ENCODE measurements at regions not wholly inside any gene's neighbourhood (a gene's known extent, or its start where the extent isn't known, plus 50 kb on each side); places are given as distances from the start of the nearest gene placed in this dataset.

GRCh38 chr5:28448791-28449190 is 1410.4 kb upstream of the CDH9 start:
- peaks cover 25% of the 10 kb centered on the region for H3K9me3 Mint-ChIP-seq
- no peaks in the 10 kb centered on the region for H3K4me1 Mint-ChIP-seq
- H3K36me3 Mint-ChIP-seq (ENCODE audit: low read depth), result no peaks in the 10 kb centered on the region
- no peak for TF ChIP-seq CTCF (IDR thresholded peaks at IDR 0.05; ENCODE audit: unreplicated experiment in 3 of 3)
- no peak overlapping the region for H3K4me3 Mint-ChIP-seq
- H3K27me3 Mint-ChIP-seq (ENCODE audit: low read depth), result no peaks in the 10 kb centered on the region
- H3K27ac Mint-ChIP-seq, result no peak overlapping the region

- Mint-ChIP-seq H3K36me3 (ENCODE audit: low read depth) (no peaks in the 10 kb centered on the region), H3K4me3 (no peak overlapping the region), H3K27me3 (ENCODE audit: low read depth) (no peaks in the 10 kb centered on the region), H3K4me1 (no peaks in the 10 kb centered on the region), H3K9me3 (peaks cover 7% of the 10 kb centered on the region), H3K27ac (no peak overlapping the region)
- no peak for TF ChIP-seq CTCF (IDR thresholded peaks at IDR 0.05; ENCODE audit: unreplicated experiment in 3 of 3)
Measured at GRCh38 chr5:28430565-28431178, 1392.3 kb upstream of the CDH9 start.

GRCh38 chr5:28421141-28421540 is 1382.8 kb upstream of the CDH9 start:
- H3K4me3 Mint-ChIP-seq, result no peak overlapping the region
- TF ChIP-seq CTCF (IDR thresholded peaks at IDR 0.05; ENCODE audit: unreplicated experiment in 3 of 3), result no peak

GRCh38 chr5:28415791-28416443 is 1377.5 kb upstream of the CDH9 start:
- H3K4me1 Mint-ChIP-seq, result no peaks in the 10 kb centered on the region
- TF ChIP-seq CTCF (IDR thresholded peaks at IDR 0.05; ENCODE audit: unreplicated experiment in 3 of 3), result no peak
- no peak overlapping the region for H3K27ac Mint-ChIP-seq
- H3K9me3 Mint-ChIP-seq, result peaks cover 12% of the 10 kb centered on the region
- H3K27me3 Mint-ChIP-seq (ENCODE audit: low read depth), result no peaks in the 10 kb centered on the region
- no peaks in the 10 kb centered on the region for H3K36me3 Mint-ChIP-seq (ENCODE audit: low read depth)
- H3K4me3 Mint-ChIP-seq, result no peak overlapping the region

More at GRCh38 chr5:28421141-28421540, 1382.8 kb upstream of the CDH9 start:
- no peak overlapping the region for H3K27ac Mint-ChIP-seq
- H3K27me3 Mint-ChIP-seq (ENCODE audit: low read depth), result no peaks in the 10 kb centered on the region
- peaks cover 9% of the 10 kb centered on the region for H3K9me3 Mint-ChIP-seq
- no peaks in the 10 kb centered on the region for H3K36me3 Mint-ChIP-seq (ENCODE audit: low read depth)
- no peaks in the 10 kb centered on the region for H3K4me1 Mint-ChIP-seq

GRCh38 chr5:28414619-28415018 is 1376.2 kb upstream of the CDH9 start:
- Mint-ChIP-seq H3K36me3 (ENCODE audit: low read depth) (no peaks in the 10 kb centered on the region), H3K4me1 (no peaks in the 10 kb centered on the region), H3K27ac (no peak overlapping the region), H3K9me3 (peaks cover 12% of the 10 kb centered on the region), H3K27me3 (ENCODE audit: low read depth) (no peaks in the 10 kb centered on the region), H3K4me3 (no peak overlapping the region)
- TF ChIP-seq CTCF (IDR thresholded peaks at IDR 0.05; ENCODE audit: unreplicated experiment in 3 of 3), result no peak

GRCh38 chr5:28408651-28409050 is 1370.3 kb upstream of the CDH9 start:
- H3K4me1 Mint-ChIP-seq, result no peaks in the 10 kb centered on the region
- no peaks in the 10 kb centered on the region for H3K36me3 Mint-ChIP-seq (ENCODE audit: low read depth)
- TF ChIP-seq CTCF (IDR thresholded peaks at IDR 0.05; ENCODE audit: unreplicated experiment in 3 of 3), result no peak
- H3K27ac Mint-ChIP-seq, result no peak overlapping the region
- H3K4me3 Mint-ChIP-seq, result no peak overlapping the region
- H3K9me3 Mint-ChIP-seq, result peaks cover 9% of the 10 kb centered on the region
- no peaks in the 10 kb centered on the region for H3K27me3 Mint-ChIP-seq (ENCODE audit: low read depth)

All from nephron (organoid).